A673 (cell line): ENCODE measurements at regions not wholly inside any gene's neighbourhood (a gene's known extent, or its start where the extent isn't known, plus 50 kb on each side); places are given as distances from the start of the nearest gene placed in this dataset.

Source experiments
- BruUV-seq: library from RNA; stranded (reverse); fragments of 400-500 nt; replicated peaks from 2 replicates; lab custom pipeline; 2021; lab: Mats Ljungman, UMichigan
- CTCF ChIA-PET: fragments of 300-600 bp; sonication (Branson Sonifier 250); formaldehyde crosslinking; loops from one replicate; lab custom pipeline; 2022; ENCODE audit warnings: antibody characterized with exemption; lab: Charles Lee
- POLR2A ChIA-PET: fragments of 300-600 bp; sonication (Branson Sonifier 250); formaldehyde crosslinking; loops from one replicate; lab custom pipeline; 2022; ENCODE audit warnings: antibody characterized with exemption; ENCODE audit not compliant: low non-redundant PET; lab: Charles Lee
- DNase-seq: peaks from one replicate; pipeline ENCODE4 v3.0.0-alpha.2; 2015; ENCODE audit warnings: low spot score
- H3K27ac ChIP-seq: fragments of 200-600 bp; sonication (generic); 2 replicates; pipeline ENCODE4 v1.5.1; 2016; ENCODE audit warnings: mixed run types, low read depth, mild to moderate bottlenecking, mixed read lengths, antibody characterized with exemption, low read length; ENCODE audit not compliant: poor library complexity, severe bottlenecking
- H3K27me3 ChIP-seq: fragments of 200-600 bp; sonication (generic); replicated peaks from 2 replicates; pipeline ENCODE4 v1.6.1; 2017; ENCODE audit warnings: mixed run types, low read depth, mild to moderate bottlenecking, mixed read lengths, antibody characterized with exemption, low read length; ENCODE audit not compliant: insufficient read depth, poor library complexity
- H3K36me3 ChIP-seq: fragments of 200-600 bp; sonication (generic); 2 replicates; pipeline ENCODE4 v1.6.1; 2016; ENCODE audit warnings: mixed run types, mild to moderate bottlenecking, mixed read lengths, antibody characterized with exemption, low read length; ENCODE audit not compliant: insufficient read depth, poor library complexity, severe bottlenecking
- H3K4me1 ChIP-seq: fragments of 200-600 bp; sonication (generic); 2 replicates; pipeline ENCODE4 v1.6.1; 2017; ENCODE audit warnings: mixed run types, mild to moderate bottlenecking, mixed read lengths, antibody characterized with exemption, low read length; ENCODE audit not compliant: insufficient read depth, poor library complexity, severe bottlenecking
- H3K4me3 ChIP-seq: fragments of 200-600 bp; sonication (generic); 2 replicates; pipeline ENCODE4 v1.5.1; 2016; ENCODE audit warnings: low read depth, mixed run types, mild to moderate bottlenecking, mixed read lengths, low read length; ENCODE audit not compliant: poor library complexity, severe bottlenecking
- H3K9me3 ChIP-seq: fragments of 200-600 bp; sonication (generic); 2 replicates; pipeline ENCODE4 v1.6.1; 2016; ENCODE audit warnings: mixed run types, low read depth, mild to moderate bottlenecking, mixed read lengths, antibody characterized with exemption, low read length; ENCODE audit not compliant: poor library complexity, severe bottlenecking
- CTCF ChIP-seq: fragments of 300-800, 200-600 bp; sonication (generic); conservative IDR thresholded peaks from 2 replicates; pipeline ENCODE4 v1.5.1; 2017; ENCODE audit warnings: low read depth, mild to moderate bottlenecking, antibody characterized with exemption, low read length, moderate library complexity, mixed read lengths
- EZH2 ChIP-seq: fragments of 200-600 bp; sonication (generic); IDR thresholded peaks from 2 replicates; pipeline ENCODE4 v1.6.1; 2017; ENCODE audit warnings: borderline replicate concordance, low read depth, mild to moderate bottlenecking, mixed read lengths, antibody characterized with exemption, low read length; ENCODE audit not compliant: poor library complexity, severe bottlenecking
- intact Hi-C: fragments of 100-400 bp; cut with micrococcal nuclease; formaldehyde crosslinking; loops from one replicate; pipeline ENCODE4 v1.10.0; 2022; ENCODE audit not compliant: unreplicated experiment

GRCh38 chr16:48740964-48741363 lies 131.0 kb upstream of the N4BP1 start:
- no peak overlapping the region for H3K4me3 ChIP-seq
- intact Hi-C loops: no loop called here
- TF ChIP-seq EZH2: no peak
- TF ChIP-seq CTCF: no peak
- CTCF ChIA-PET: no interaction called here
- no peaks in the 10 kb centered on the region for H3K36me3 ChIP-seq
- H3K27me3 ChIP-seq: peaks cover 8% of the 10 kb centered on the region
- H3K27ac ChIP-seq: no peak overlapping the region
- H3K4me1 ChIP-seq: no peaks in the 10 kb centered on the region
- H3K9me3 ChIP-seq: no peaks in the 10 kb centered on the region
- BruUV-seq: no TSS peak
- POLR2A ChIA-PET: no interaction called here
- no peak for DNase-seq

- no peak for DNase-seq
- Histone ChIP-seq H3K27ac (no peak overlapping the region), H3K36me3 (no peaks in the 10 kb centered on the region), H3K4me3 (no peak overlapping the region), H3K27me3 (peaks cover 10% of the 10 kb centered on the region), H3K4me1 (no peaks in the 10 kb centered on the region), H3K9me3 (no peaks in the 10 kb centered on the region)
- ChIA-PET POLR2A (no interaction called here), CTCF (no interaction called here)
- no peak for TF ChIP-seq CTCF
- no peak for TF ChIP-seq EZH2
- intact Hi-C loops: no loop called here
- no TSS peak for BruUV-seq
Measured at GRCh38 chr16:48734220-48734619, 124.2 kb upstream of the N4BP1 start.

- Histone ChIP-seq H3K27ac (no peak overlapping the region), H3K4me3 (no peak overlapping the region), H3K36me3 (no peaks in the 10 kb centered on the region), H3K27me3 (peaks cover 8% of the 10 kb centered on the region), H3K4me1 (no peaks in the 10 kb centered on the region), H3K9me3 (no peaks in the 10 kb centered on the region)
- CTCF ChIA-PET: no interaction called here
- no peak for DNase-seq
- no TSS peak for BruUV-seq
- intact Hi-C loops: no loop called here
- POLR2A ChIA-PET: no interaction called here
- no peak for TF ChIP-seq EZH2
- TF ChIP-seq CTCF: no peak
Measured at GRCh38 chr16:48704710-48705109, 94.7 kb upstream of the N4BP1 start.
